GM12878 (cell line): ENCODE measurements at regions not wholly inside any gene's neighbourhood (a gene's known extent, or its start where the extent isn't known, plus 50 kb on each side); places are given as distances from the start of the nearest gene placed in this dataset.

Experiments
- ATAC-seq: fragments of 200-7000 bp; cut with Tn5 transposase; 3 replicates; pipeline ENCODE4 v1.9.1; 2020; ENCODE audit warnings: mild to moderate bottlenecking, moderate library complexity
- BruUV-seq: library from RNA; stranded (reverse); fragments of 400-500 nt; replicated peaks from 2 replicates; lab custom pipeline; 2021; lab: Mats Ljungman, UMichigan
- CTCF ChIA-PET: fragments of 300-600 bp; sonication (Branson Sonifier 250); formaldehyde crosslinking; extraction: SDS; loops from one replicate; lab custom pipeline; 2021; ENCODE audit warnings: inconsistent platforms; lab: Yijun Ruan, JAX
- POLR2A ChIA-PET: fragments of 350-600 bp; formaldehyde crosslinking; extraction: SDS; loops from one replicate; lab custom pipeline; 2021; ENCODE audit warnings: inconsistent platforms; lab: Charles Lee
- RAD21 ChIA-PET: fragments of 300-600 bp; sonication (Branson Sonifier 250); formaldehyde crosslinking; loops from one replicate; lab custom pipeline; 2023; ENCODE audit warnings: antibody characterized with exemption; ENCODE audit not compliant: unreplicated experiment; lab: Charles Lee
- SMC1A ChIA-PET: fragments of 300-600 bp; sonication (Branson Sonifier 250); formaldehyde crosslinking; loops from one replicate; lab custom pipeline; 2023; ENCODE audit not compliant: unreplicated experiment, uncharacterized antibody; lab: Charles Lee
- DNase-seq: peaks from one replicate; pipeline ENCODE4 v3.0.0-alpha.2; 2011; ENCODE audit warnings: low read depth, low spot score
- FAIRE-seq: peaks from 3 replicates; lab custom pipeline; 2011; peaks lifted over from hg19 to GRCh38; lab: Jason Lieb, UNC
- H2AFZ ChIP-seq: 2 replicates; pipeline ENCODE4 v1.6.0; 2011; ENCODE audit warnings: low read depth, low read length, control low read depth; ENCODE audit not compliant: control insufficient read depth
- H3K27ac ChIP-seq: 2 replicates; pipeline ENCODE4 v1.5.1; 2011; ENCODE audit warnings: control low read depth; ENCODE audit not compliant: control insufficient read depth, insufficient read depth
- H3K27me3 ChIP-seq, 2 experiments: replicated peaks in 1 of 2; 2 replicates each; pipeline versions ENCODE4 v1.6.0 to v1.6.1; 2011; ENCODE audit warnings: low read length in 1 of 2; ENCODE audit not compliant: control insufficient read depth in 2 of 2, insufficient read depth in 2 of 2
- H3K36me3 ChIP-seq, 2 experiments: 2 replicates each; pipeline ENCODE4 v1.5.1; 2011; ENCODE audit warnings: low read length in 1 of 2; ENCODE audit not compliant: control insufficient read depth in 2 of 2, insufficient read depth in 2 of 2
- H3K4me1 ChIP-seq: 2 replicates; pipeline ENCODE4 v1.6.1; 2011; ENCODE audit warnings: mild to moderate bottlenecking, low read length, moderate library complexity, mixed read lengths; ENCODE audit not compliant: control insufficient read depth, insufficient read depth
- H3K4me2 ChIP-seq: 2 replicates; pipeline ENCODE4 v1.6.0; 2011; ENCODE audit warnings: control low read depth; ENCODE audit not compliant: control insufficient read depth, insufficient read depth
- H3K4me3 ChIP-seq: fragments of 200-600 bp; sonication (generic); 2 replicates; pipeline ENCODE4 v1.5.1; 2016
- H3K79me2 ChIP-seq: 2 replicates; pipeline ENCODE4 v1.6.0; 2011; ENCODE audit warnings: low read length; ENCODE audit not compliant: control insufficient read depth, insufficient read depth
- H3K9ac ChIP-seq: 2 replicates; pipeline ENCODE4 v1.8.0; 2011; ENCODE audit warnings: low read length, control low read depth, mixed read lengths; ENCODE audit not compliant: control insufficient read depth, insufficient read depth
- H3K9me3 ChIP-seq: replicated peaks from 3 replicates; pipeline ENCODE4 v1.5.1; 2011; ENCODE audit warnings: mild to moderate bottlenecking, low read length; ENCODE audit not compliant: control insufficient read depth, insufficient read depth
- H4K20me1 ChIP-seq: 2 replicates; pipeline ENCODE4 v1.6.0; 2011; ENCODE audit not compliant: control insufficient read depth, insufficient read depth
- BACH1 ChIP-seq: fragments of 450-650 bp; IDR thresholded peaks from 2 replicates; pipeline ENCODE4 v1.6.1; 2017; ENCODE audit warnings: mild to moderate bottlenecking, borderline replicate concordance
- CBX5 ChIP-seq: sonication (generic); IDR thresholded peaks from 2 replicates; pipeline ENCODE4 v1.6.1; 2016; ENCODE audit warnings: low read depth, moderate library complexity, mild to moderate bottlenecking, inconsistent platforms
- ETV6 ChIP-seq, 2 experiments: fragments of 450-650 bp in 1 of 2; IDR thresholded peaks in 1 of 2; conservative IDR thresholded peaks in 1 of 2; 2 replicates each; pipeline ENCODE4 v1.6.1; 2014; ENCODE audit warnings: antibody characterized with exemption in 1 of 2, borderline replicate concordance in 1 of 2, low read depth in 1 of 2, mild to moderate bottlenecking in 1 of 2, moderate library complexity in 1 of 2
- HDAC6 ChIP-seq: fragments of 200-600 bp; sonication (generic); IDR thresholded peaks from one replicate; pipeline ENCODE4 v1.8.0; 2017; ENCODE audit warnings: antibody characterized with exemption; ENCODE audit not compliant: unreplicated experiment
- NBN ChIP-seq: fragments of 450-650 bp; IDR thresholded peaks from 2 replicates; pipeline ENCODE4 v1.6.1; 2016
- POLR2AphosphoS5 ChIP-seq: IDR thresholded peaks from 2 replicates; pipeline ENCODE4 v1.6.1; 2011; ENCODE audit warnings: mild to moderate bottlenecking, low read length, inconsistent platforms
- WGBS: methylation state at CpG from one replicate; pipeline ENCODE4 v1.1.6; 2016; ENCODE audit warnings: low lambda C conversion rate; ENCODE audit not compliant: insufficient replicate concordance, insufficient coverage; ENCODE audit errors: missing lambda C conversion rate; 5-methylcytosine and 5-hydroxymethylcytosine counted together
- in situ Hi-C: fragments of 300-500 bp; cut with MboI; formaldehyde crosslinking; loops from 9 replicates; pipeline ENCODE4 v1.14.3; 2018; ENCODE audit warnings: mixed read lengths
- intact Hi-C: fragments of 100-400 bp; cut with micrococcal nuclease; formaldehyde crosslinking; loops from one replicate; pipeline ENCODE4 v1.14.2; 2022; ENCODE audit not compliant: unreplicated experiment

DNA sequence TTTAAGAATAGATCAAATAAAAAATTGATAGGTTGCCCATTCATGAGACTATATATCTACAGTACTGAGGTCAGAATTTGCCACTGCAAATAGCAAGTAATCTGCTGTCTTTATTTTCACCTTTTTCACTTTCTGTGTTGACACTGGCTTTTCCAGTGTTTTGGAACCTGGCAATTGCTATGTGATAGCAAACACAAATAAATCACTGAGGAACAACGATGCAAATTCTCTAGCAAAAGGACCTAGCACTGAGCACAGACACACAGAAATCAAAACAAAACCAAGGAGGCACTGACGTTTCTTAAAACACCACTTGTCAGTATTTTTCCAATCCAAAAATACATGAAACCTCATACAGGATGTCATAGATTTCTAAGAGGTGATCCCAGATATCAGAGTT is 210.7 kb downstream of the DHX15 start:
- H3K4me3 ChIP-seq: no peak overlapping the region
- intact Hi-C loops (no loop called here), in situ Hi-C loops (no loop called here)
- POLR2A ChIA-PET: no interaction called here
- no peaks in the 10 kb centered on the region for H3K9me3 ChIP-seq
- no peaks in the 10 kb centered on the region for H3K36me3 ChIP-seq
- H3K4me1 ChIP-seq: no peaks in the 10 kb centered on the region
- H3K79me2 ChIP-seq: no peaks in the 10 kb centered on the region
- SMC1A ChIA-PET: no interaction called here
- H2AFZ ChIP-seq: no peak overlapping the region
- H3K27me3 ChIP-seq: no peaks in the 10 kb centered on the region
- DNase-seq (no peak), ATAC-seq (no peak), FAIRE-seq (no peak)
- 0% methylated on average over 2 of the region's 2 CpGs for WGBS
- H3K27ac ChIP-seq: no peak overlapping the region
- H4K20me1 ChIP-seq: no peaks in the 10 kb centered on the region
- CTCF ChIA-PET: no interaction called here
- RAD21 ChIA-PET: no interaction called here
- H3K4me2 ChIP-seq: no peak overlapping the region
- H3K9ac ChIP-seq: no peak overlapping the region
- no peak for TF ChIP-seq HDAC6
- no TSS peak for BruUV-seq

DNA sequence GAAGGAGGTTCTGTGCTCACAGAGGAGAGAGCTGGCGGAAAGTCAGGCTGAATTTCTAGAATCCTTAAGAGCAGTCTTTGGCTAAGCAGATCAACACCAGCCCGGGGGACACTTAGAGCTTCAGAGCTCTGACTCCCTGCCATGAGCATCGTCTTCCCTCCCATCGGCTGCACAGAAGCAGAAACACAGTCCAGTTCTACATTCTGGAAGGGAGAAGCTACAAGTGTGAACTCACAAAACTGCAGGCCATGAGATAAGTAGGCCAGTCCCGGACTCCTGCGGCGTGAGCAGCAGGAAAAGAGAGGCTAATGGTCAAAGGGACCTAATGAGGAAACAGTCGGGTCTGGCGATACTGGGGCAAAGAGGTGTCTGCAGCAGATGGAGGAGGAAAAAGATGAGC is 211.5 kb downstream of the DHX15 start:
- WGBS: 44% methylated on average over 9 of the region's 9 CpGs
- Histone ChIP-seq H3K4me2 (no peak overlapping the region), H4K20me1 (no peaks in the 10 kb centered on the region), H3K4me3 (no peak overlapping the region), H2AFZ (no peak overlapping the region), H3K79me2 (no peaks in the 10 kb centered on the region), H3K9me3 (no peaks in the 10 kb centered on the region), H3K27ac (no peak overlapping the region), H3K36me3 (no peaks in the 10 kb centered on the region), H3K4me1 (no peaks in the 10 kb centered on the region), H3K27me3 (no peaks in the 10 kb centered on the region), H3K9ac (no peak overlapping the region)
- CTCF ChIA-PET: interaction anchor here (1.1 kb wide), 1 partner anchor 9 kb away, joined by 4 read pairs; no protein-coding TSS in a partner anchor
- FAIRE-seq: no peak
- intact Hi-C loops (no loop called here), in situ Hi-C loops (no loop called here)
- BruUV-seq: no TSS peak
- DNase-seq: no peak
- TF ChIP-seq POLR2AphosphoS5 (no peak), BACH1 (no peak), CBX5 (no peak), NBN (no peak), ETV6 (conservative IDR thresholded peaks at IDR 0.05 in 1 of 2, IDR thresholded peaks at IDR 0.05 in 1 of 2; ENCODE audit: borderline replicate concordance in 1 of 2, low read depth in 1 of 2) (no peak)
- RAD21 ChIA-PET: no interaction called here
- ATAC-seq: no peak
- SMC1A ChIA-PET: no interaction called here
- POLR2A ChIA-PET: no interaction called here
